Smooth muscle cell (in vitro differentiated cells): ENCODE measurements at regions not wholly inside any gene's neighbourhood (a gene's known extent, or its start where the extent isn't known, plus 50 kb on each side); places are given as distances from the start of the nearest gene placed in this dataset.

Experiments used
- DNase-seq: peaks from one replicate; lab custom pipeline; 2025; ENCODE audit not compliant: unreplicated experiment; lab: John Stamatoyannopoulos, UW
- H2AFZ ChIP-seq: fragments of 200-600 bp; sonication (generic); 2 replicates; pipeline ENCODE4 v1.6.0; 2016; ENCODE audit warnings: antibody characterized with exemption, low read depth, mild to moderate bottlenecking
- H3F3A ChIP-seq: fragments of 200-600 bp; sonication (generic); 2 replicates; pipeline ENCODE4 v1.6.0; 2017; ENCODE audit warnings: antibody characterized with exemption, low read depth
- H3K27ac ChIP-seq: fragments of 200-600 bp; sonication (generic); 2 replicates; pipeline ENCODE4 v1.5.1; 2016; ENCODE audit warnings: low read depth, mild to moderate bottlenecking
- H3K27me3 ChIP-seq: fragments of 200-600 bp; sonication (generic); 2 replicates; pipeline ENCODE4 v1.6.1; 2016; ENCODE audit warnings: low read depth, mild to moderate bottlenecking
- H3K36me3 ChIP-seq: fragments of 200-600 bp; sonication (generic); 2 replicates; pipeline ENCODE4 v1.5.1; 2016; ENCODE audit warnings: low read depth
- H3K4me1 ChIP-seq: fragments of 200-600 bp; sonication (generic); 2 replicates; pipeline ENCODE4 v1.5.1; 2016; ENCODE audit warnings: low read depth
- H3K4me2 ChIP-seq: fragments of 200-600 bp; sonication (generic); 2 replicates; pipeline ENCODE4 v1.6.0; 2016; ENCODE audit warnings: mild to moderate bottlenecking
- H3K4me3 ChIP-seq: fragments of 200-600 bp; sonication (generic); 2 replicates; pipeline ENCODE4 v1.5.1; 2016; ENCODE audit warnings: mild to moderate bottlenecking
- H3K79me2 ChIP-seq: fragments of 200-600 bp; sonication (generic); 2 replicates; pipeline ENCODE4 v1.6.0; 2016; ENCODE audit warnings: low read depth, mild to moderate bottlenecking
- H3K9ac ChIP-seq: fragments of 200-600 bp; sonication (generic); 2 replicates; pipeline ENCODE4 v1.6.0; 2016; ENCODE audit warnings: low read depth
- H3K9me3 ChIP-seq: fragments of 200-600 bp; sonication (generic); replicated peaks from 2 replicates; pipeline ENCODE4 v1.5.1; 2016; ENCODE audit warnings: low read depth
- H4K20me1 ChIP-seq: fragments of 200-600 bp; sonication (generic); 2 replicates; pipeline ENCODE4 v1.6.0; 2016; ENCODE audit warnings: low read depth
- WGBS: methylation state at CpG from one replicate; pipeline ENCODE4 v1.1.7; 2016; ENCODE audit warnings: low lambda C conversion rate; 5-methylcytosine and 5-hydroxymethylcytosine counted together
- TF ChIP-seq, protein P1 (sequence below): fragments of 200-600 bp; sonication (generic); IDR thresholded peaks from 2 replicates; pipeline ENCODE4 v1.5.1; 2017; ENCODE audit warnings: borderline replicate concordance, mild to moderate bottlenecking, antibody characterized with exemption; ENCODE audit not compliant: insufficient read depth, poor library complexity, severe bottlenecking

DNA sequence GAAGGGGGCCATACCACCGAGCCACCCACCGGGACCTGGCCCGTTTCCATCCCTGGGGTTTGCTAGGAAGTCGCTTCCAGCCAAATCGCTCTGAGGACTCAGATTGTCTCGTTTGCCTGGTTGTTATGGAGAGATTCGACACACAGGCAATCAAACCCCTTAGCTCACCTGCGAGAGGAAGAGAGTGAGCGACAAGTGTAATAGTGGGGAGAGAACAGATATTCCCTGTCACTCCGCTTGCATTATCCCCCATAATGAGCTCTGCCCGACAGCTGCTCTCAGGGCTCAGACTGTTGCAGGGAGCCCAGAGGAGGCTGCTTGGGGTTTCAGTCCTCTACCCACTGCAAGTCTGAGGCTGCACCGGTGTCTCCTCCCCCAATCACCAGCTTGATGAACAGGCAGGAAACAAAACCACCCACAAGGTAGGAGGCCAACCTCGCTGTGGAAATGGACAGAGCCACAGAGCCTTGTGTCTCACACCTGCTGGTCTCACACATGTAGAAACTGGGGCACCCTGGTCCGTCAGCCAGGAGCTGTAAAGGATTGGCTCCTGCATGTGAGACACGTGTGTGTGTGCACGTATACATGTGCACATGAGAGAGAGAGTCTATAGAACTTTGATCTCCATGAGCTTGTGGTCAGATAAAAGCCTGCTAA is 351.1 kb downstream of the BUD13 start:
- 89% methylated on average over 15 of the region's 16 CpGs for WGBS
- no peaks in the 10 kb centered on the region for H3K9me3 ChIP-seq
- H3F3A ChIP-seq: no peaks in the 10 kb centered on the region
- no peak overlapping the region for H2AFZ ChIP-seq
- H3K4me1 ChIP-seq: no peaks in the 10 kb centered on the region
- TF ChIP-seq, protein P1, sequence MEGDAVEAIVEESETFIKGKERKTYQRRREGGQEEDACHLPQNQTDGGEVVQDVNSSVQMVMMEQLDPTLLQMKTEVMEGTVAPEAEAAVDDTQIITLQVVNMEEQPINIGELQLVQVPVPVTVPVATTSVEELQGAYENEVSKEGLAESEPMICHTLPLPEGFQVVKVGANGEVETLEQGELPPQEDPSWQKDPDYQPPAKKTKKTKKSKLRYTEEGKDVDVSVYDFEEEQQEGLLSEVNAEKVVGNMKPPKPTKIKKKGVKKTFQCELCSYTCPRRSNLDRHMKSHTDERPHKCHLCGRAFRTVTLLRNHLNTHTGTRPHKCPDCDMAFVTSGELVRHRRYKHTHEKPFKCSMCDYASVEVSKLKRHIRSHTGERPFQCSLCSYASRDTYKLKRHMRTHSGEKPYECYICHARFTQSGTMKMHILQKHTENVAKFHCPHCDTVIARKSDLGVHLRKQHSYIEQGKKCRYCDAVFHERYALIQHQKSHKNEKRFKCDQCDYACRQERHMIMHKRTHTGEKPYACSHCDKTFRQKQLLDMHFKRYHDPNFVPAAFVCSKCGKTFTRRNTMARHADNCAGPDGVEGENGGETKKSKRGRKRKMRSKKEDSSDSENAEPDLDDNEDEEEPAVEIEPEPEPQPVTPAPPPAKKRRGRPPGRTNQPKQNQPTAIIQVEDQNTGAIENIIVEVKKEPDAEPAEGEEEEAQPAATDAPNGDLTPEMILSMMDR: no peak
- H3K9ac ChIP-seq: no peak overlapping the region
- H3K27me3 ChIP-seq: peaks cover 22% of the 10 kb centered on the region
- no peaks in the 10 kb centered on the region for H4K20me1 ChIP-seq
- no peak overlapping the region for H3K4me3 ChIP-seq
- H3K27ac ChIP-seq: no peak overlapping the region
- no peak for DNase-seq
- no peaks in the 10 kb centered on the region for H3K79me2 ChIP-seq
- H3K4me2 ChIP-seq: no peak overlapping the region
- no peaks in the 10 kb centered on the region for H3K36me3 ChIP-seq

DNA sequence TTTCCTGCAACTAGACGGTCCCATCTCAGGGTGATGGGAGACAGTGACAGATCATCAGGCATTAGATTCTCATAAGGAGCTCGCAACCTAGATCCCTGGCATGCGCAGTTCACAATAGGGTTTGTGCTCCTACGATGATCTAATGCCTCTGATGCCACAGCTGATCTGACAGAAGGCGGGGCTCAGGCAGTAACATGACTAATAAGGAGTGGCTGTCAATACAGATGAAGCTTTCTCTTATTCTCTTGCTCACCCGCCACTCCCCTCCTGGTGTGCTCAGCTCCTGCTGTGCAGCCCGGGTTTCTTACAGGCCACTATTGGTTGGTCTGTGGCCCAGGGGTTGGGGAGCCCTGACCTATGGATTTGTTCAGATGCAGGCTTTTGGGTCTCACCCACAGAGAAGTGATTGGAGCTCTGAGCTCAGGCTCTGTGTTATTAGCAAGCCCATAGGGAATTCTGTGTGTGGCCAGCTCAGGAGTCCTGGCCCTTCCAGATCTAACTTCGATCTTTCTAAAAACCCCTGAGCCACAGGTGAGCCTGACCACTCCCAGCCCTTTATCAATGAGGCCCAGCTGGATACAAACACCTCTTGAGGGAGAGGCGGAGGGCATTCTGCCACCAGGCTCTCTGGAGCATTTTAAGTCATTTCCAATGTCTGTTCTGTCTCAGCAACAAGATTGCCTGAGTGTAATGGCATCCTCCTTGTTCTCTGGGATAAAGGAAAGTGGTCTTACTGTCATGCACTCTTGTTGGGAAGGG is 351.8 kb downstream of the BUD13 start:
- TF ChIP-seq, protein P1: no peak
- Histone ChIP-seq H3K9ac (no peak overlapping the region), H3K79me2 (no peaks in the 10 kb centered on the region), H3K4me1 (no peaks in the 10 kb centered on the region), H3K4me2 (no peak overlapping the region), H3K27ac (no peak overlapping the region), H2AFZ (no peak overlapping the region), H3K36me3 (no peaks in the 10 kb centered on the region), H3K27me3 (peaks cover 27% of the 10 kb centered on the region), H4K20me1 (no peaks in the 10 kb centered on the region), H3F3A (no peaks in the 10 kb centered on the region), H3K4me3 (no peak overlapping the region), H3K9me3 (no peaks in the 10 kb centered on the region)
- DNase-seq: no peak
- WGBS: 90% methylated on average over 9 of the region's 9 CpGs

DNA sequence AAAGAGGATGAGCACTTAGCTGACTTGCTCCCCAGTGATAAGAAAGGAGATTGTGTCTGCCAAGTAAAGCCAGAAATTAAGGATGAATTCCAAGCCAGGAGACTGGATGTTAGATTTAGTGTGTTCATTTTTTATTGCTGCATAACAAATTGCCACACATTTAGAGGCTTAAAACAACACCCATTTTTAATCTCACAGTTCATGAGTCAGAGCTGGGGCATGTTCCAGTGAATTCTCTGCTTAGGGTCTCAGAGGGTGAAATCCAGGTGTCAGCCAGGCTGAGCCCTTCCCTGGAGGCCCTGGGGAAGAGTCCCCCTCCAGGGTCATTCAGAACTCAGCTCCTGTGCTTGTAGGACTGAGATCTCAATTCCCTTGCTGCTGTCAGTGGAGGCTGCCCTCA is 352.8 kb downstream of the BUD13 start:
- peaks cover 24% of the 10 kb centered on the region for H3K27me3 ChIP-seq
- H3K27ac ChIP-seq: no peak overlapping the region
- H3K36me3 ChIP-seq: no peaks in the 10 kb centered on the region
- H2AFZ ChIP-seq: no peak overlapping the region
- H3K79me2 ChIP-seq: no peaks in the 10 kb centered on the region
- H3K4me3 ChIP-seq: no peak overlapping the region
- H3K4me1 ChIP-seq: no peaks in the 10 kb centered on the region
- H4K20me1 ChIP-seq: no peaks in the 10 kb centered on the region
- TF ChIP-seq, protein P1: no peak
- H3F3A ChIP-seq: no peaks in the 10 kb centered on the region
- no peaks in the 10 kb centered on the region for H3K9me3 ChIP-seq
- no peak overlapping the region for H3K4me2 ChIP-seq
- no peak overlapping the region for H3K9ac ChIP-seq
- no peak for DNase-seq
